C4-2B (cell line): ENCODE measurements at regions not wholly inside any gene's neighbourhood (a gene's known extent, or its start where the extent isn't known, plus 50 kb on each side); places are given as distances from the start of the nearest gene placed in this dataset.

Source experiments
- ZFX ChIP-seq: fragments of 450-650 bp; IDR thresholded peaks from 2 replicates; pipeline ENCODE4 v1.6.1; 2017
- TF ChIP-seq, protein P1 (sequence below): fragments of 450-650 bp; conservative IDR thresholded peaks from 2 replicates; pipeline ENCODE4 v1.5.1; 2017; ENCODE audit warnings: mild to moderate bottlenecking

- TF ChIP-seq, protein P1, sequence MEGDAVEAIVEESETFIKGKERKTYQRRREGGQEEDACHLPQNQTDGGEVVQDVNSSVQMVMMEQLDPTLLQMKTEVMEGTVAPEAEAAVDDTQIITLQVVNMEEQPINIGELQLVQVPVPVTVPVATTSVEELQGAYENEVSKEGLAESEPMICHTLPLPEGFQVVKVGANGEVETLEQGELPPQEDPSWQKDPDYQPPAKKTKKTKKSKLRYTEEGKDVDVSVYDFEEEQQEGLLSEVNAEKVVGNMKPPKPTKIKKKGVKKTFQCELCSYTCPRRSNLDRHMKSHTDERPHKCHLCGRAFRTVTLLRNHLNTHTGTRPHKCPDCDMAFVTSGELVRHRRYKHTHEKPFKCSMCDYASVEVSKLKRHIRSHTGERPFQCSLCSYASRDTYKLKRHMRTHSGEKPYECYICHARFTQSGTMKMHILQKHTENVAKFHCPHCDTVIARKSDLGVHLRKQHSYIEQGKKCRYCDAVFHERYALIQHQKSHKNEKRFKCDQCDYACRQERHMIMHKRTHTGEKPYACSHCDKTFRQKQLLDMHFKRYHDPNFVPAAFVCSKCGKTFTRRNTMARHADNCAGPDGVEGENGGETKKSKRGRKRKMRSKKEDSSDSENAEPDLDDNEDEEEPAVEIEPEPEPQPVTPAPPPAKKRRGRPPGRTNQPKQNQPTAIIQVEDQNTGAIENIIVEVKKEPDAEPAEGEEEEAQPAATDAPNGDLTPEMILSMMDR, result no peak
- no peak for TF ChIP-seq ZFX
Measured at GRCh38 chr10:109159351-109159750, 764.0 kb downstream of the XPNPEP1 start.
